ENCODE measurements at regions not wholly inside any gene's neighbourhood (a gene's known extent, or its start where the extent isn't known, plus 50 kb on each side); places are given as distances from the start of the nearest gene placed in this dataset.
A peak's percentile ranks its signal among the peaks of the same experiment; 100 is the strongest.

- no peak for DNase-seq
Measured at GRCh38 chr2:239537633-239538356, 137.0 kb upstream of the HDAC4 start.

GRCh38 chr2:239536186-239536585 lies 135.4 kb upstream of the HDAC4 start:
- DNase-seq, result no peak

- no peak for DNase-seq
Measured at GRCh38 chr2:239535413-239536144, 134.8 kb upstream of the HDAC4 start.

- DNase-seq, result no peak
Measured at GRCh38 chr2:239534581-239535412, 134.0 kb upstream of the HDAC4 start.

GRCh38 chr2:239533569-239534316 lies 132.9 kb upstream of the HDAC4 start:
- DNase-seq, result peak; percentile 17 to 35

- no peak for DNase-seq
Measured at GRCh38 chr2:239532859-239533258, 132.0 kb upstream of the HDAC4 start.

GRCh38 chr2:239532250-239532649 lies 131.4 kb upstream of the HDAC4 start:
- no peak for DNase-seq

GRCh38 chr2:239531456-239532241 lies 130.8 kb upstream of the HDAC4 start:
- DNase-seq, result no peak

GRCh38 chr2:239530749-239531316 lies 130.0 kb upstream of the HDAC4 start:
- no peak for DNase-seq

- DNase-seq, result no peak
Measured at GRCh38 chr2:239529313-239530015, 128.6 kb upstream of the HDAC4 start.

GRCh38 chr2:239528883-239529282 lies 128.1 kb upstream of the HDAC4 start:
- DNase-seq, result no peak

GRCh38 chr2:239528146-239528545 lies 127.3 kb upstream of the HDAC4 start:
- no peak for DNase-seq

- DNase-seq, result no peak
Measured at GRCh38 chr2:239526666-239527415, 126.0 kb upstream of the HDAC4 start.

- DNase-seq, result no peak
Measured at GRCh38 chr2:239526038-239526437, 125.2 kb upstream of the HDAC4 start.

- no peak for DNase-seq
Measured at GRCh38 chr2:239523954-239524330, 123.1 kb upstream of the HDAC4 start.

GRCh38 chr2:239523147-239523953 lies 122.5 kb upstream of the HDAC4 start:
- no peak for DNase-seq

GRCh38 chr2:239522740-239523119 lies 121.9 kb upstream of the HDAC4 start:
- no peak for DNase-seq

- DNase-seq, result no peak
Measured at GRCh38 chr2:239522002-239522739, 121.4 kb upstream of the HDAC4 start.

Measured in right lung (tissue), 2 donors.